ENCODE measurements at regions not wholly inside any gene's neighbourhood (a gene's known extent, or its start where the extent isn't known, plus 50 kb on each side); places are given as distances from the start of the nearest gene placed in this dataset.

DNA sequence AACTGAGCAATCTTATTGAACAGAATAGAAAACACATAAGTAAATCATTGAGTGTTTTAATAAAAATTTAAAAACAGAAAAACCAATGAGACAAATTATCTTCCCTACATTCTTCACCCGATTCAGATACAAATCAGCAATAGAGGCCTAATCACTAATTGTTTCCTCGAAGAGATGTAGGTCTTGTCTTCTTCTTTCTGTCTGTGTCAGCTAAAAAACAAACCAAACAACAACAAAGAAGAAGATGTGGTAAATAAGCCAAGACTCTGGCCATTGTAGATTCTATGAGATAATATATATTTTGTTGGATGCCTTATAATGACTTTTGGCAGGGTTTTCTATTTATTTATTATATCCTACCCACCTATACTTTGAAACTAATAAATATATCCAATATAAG lies 200.9 kb upstream of the FSIP2 start:
- Histone ChIP-seq H3K4me2 (replicated peaks; ENCODE audit: extremely low read depth, low read length, poor library complexity, severe bottlenecking) (no peak overlapping the region), H4K20me1 (ENCODE audit: insufficient read depth, low read length) (no peaks in the 10 kb centered on the region), H3K27ac (ENCODE audit: low read depth in 1 of 2, low read length in 2 of 2) (no peak overlapping the region), H2AFZ (ENCODE audit: insufficient read depth, low read depth, low read length, poor library complexity, severe bottlenecking) (no peak overlapping the region), H3K79me2 (ENCODE audit: insufficient read depth, low read length) (no peaks in the 10 kb centered on the region), H3K4me3 (replicated peaks in 1 of 3; ENCODE audit: low read depth in 2 of 3, low read length in 3 of 3) (no peak overlapping the region), H3K4me1 (ENCODE audit: control insufficient read depth in 1 of 2, insufficient read depth in 2 of 2, low read length in 2 of 2) (no peaks in the 10 kb centered on the region), H3K9me3 (replicated peaks in 1 of 2; ENCODE audit: control insufficient read depth in 1 of 2, insufficient read depth in 1 of 2, low read length in 2 of 2) (no peaks in the 10 kb centered on the region), H3K36me3 (replicated peaks in 1 of 2; ENCODE audit: control insufficient read depth in 1 of 2, insufficient read depth in 2 of 2, low read length in 2 of 2) (no peaks in the 10 kb centered on the region), H3K27me3 (ENCODE audit: control insufficient read depth in 2 of 2, insufficient read depth in 2 of 2, low read length in 2 of 2) (no peaks in the 10 kb centered on the region), H3K9ac (ENCODE audit: insufficient read depth, low read length, poor library complexity, severe bottlenecking) (no peak overlapping the region)
- no peaks in the 10 kb centered on the region for H3K4me1 Mint-ChIP-seq
- no peaks in the 10 kb centered on the region for H3K27me3 Mint-ChIP-seq (ENCODE audit: low read depth in 3 of 3)
- peaks cover 0 to 1% (median 0%) of the 10 kb centered on the region in 7 donors for H3K9me3 Mint-ChIP-seq
- DNase-seq, result no peak
- H3K4me3 Mint-ChIP-seq, result no peak overlapping the region
- intact Hi-C loops (cut with micrococcal nuclease), result no loop called here
- no CpG with 5 or more reads among the region's 2 CpGs for WGBS (ENCODE audit: insufficient coverage)
- H3K27ac Mint-ChIP-seq, result no peak overlapping the region
- H3K36me3 Mint-ChIP-seq, result no peaks in the 10 kb centered on the region
- TF ChIP-seq, protein P1, sequence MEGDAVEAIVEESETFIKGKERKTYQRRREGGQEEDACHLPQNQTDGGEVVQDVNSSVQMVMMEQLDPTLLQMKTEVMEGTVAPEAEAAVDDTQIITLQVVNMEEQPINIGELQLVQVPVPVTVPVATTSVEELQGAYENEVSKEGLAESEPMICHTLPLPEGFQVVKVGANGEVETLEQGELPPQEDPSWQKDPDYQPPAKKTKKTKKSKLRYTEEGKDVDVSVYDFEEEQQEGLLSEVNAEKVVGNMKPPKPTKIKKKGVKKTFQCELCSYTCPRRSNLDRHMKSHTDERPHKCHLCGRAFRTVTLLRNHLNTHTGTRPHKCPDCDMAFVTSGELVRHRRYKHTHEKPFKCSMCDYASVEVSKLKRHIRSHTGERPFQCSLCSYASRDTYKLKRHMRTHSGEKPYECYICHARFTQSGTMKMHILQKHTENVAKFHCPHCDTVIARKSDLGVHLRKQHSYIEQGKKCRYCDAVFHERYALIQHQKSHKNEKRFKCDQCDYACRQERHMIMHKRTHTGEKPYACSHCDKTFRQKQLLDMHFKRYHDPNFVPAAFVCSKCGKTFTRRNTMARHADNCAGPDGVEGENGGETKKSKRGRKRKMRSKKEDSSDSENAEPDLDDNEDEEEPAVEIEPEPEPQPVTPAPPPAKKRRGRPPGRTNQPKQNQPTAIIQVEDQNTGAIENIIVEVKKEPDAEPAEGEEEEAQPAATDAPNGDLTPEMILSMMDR (IDR thresholded peaks at IDR 0.05), result no peak

DNA sequence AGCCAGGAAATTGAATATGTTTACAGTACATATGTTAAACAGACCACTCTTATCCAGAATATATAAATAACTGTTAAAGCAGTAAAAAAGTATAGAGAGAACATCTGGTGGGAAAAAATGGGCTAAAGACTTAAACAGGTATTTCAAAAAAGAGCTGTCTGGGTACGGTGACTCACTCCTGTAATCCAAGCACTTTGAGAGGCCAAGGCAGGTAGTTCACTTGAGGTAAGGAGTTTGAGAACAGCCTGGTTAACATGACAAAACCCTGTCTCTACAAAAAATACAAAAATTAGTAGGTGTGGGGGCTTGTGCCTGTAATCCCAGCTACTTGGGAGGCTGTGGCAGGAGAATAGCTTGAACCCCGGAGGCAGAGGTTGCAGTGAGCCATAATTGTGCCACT lies 171.4 kb upstream of the FSIP2 start:
- Histone ChIP-seq H2AFZ (ENCODE audit: insufficient read depth, low read depth, low read length, poor library complexity, severe bottlenecking) (no peak overlapping the region), H3K4me2 (replicated peaks; ENCODE audit: extremely low read depth, low read length, poor library complexity, severe bottlenecking) (no peak overlapping the region), H3K79me2 (ENCODE audit: insufficient read depth, low read length) (no peaks in the 10 kb centered on the region), H3K4me3 (replicated peaks in 1 of 3; ENCODE audit: low read depth in 2 of 3, low read length in 3 of 3) (no peak overlapping the region), H3K4me1 (ENCODE audit: control insufficient read depth in 1 of 2, insufficient read depth in 2 of 2, low read length in 2 of 2) (no peaks in the 10 kb centered on the region), H3K27ac (ENCODE audit: low read depth in 1 of 2, low read length in 2 of 2) (no peak overlapping the region), H3K9ac (ENCODE audit: insufficient read depth, low read length, poor library complexity, severe bottlenecking) (no peak overlapping the region), H4K20me1 (ENCODE audit: insufficient read depth, low read length) (no peaks in the 10 kb centered on the region), H3K36me3 (replicated peaks in 1 of 2; ENCODE audit: control insufficient read depth in 1 of 2, insufficient read depth in 2 of 2, low read length in 2 of 2) (no peaks in the 10 kb centered on the region), H3K9me3 (replicated peaks in 1 of 2; ENCODE audit: control insufficient read depth in 1 of 2, insufficient read depth in 1 of 2, low read length in 2 of 2) (peaks cover 3 to 5% of the 10 kb centered on the region in 2 donors), H3K27me3 (ENCODE audit: control insufficient read depth in 2 of 2, insufficient read depth in 2 of 2, low read length in 2 of 2) (no peaks in the 10 kb centered on the region)
- DNase-seq, result no peak
- Mint-ChIP-seq H3K9me3 (peaks cover 2 to 8% (median 5%) of the 10 kb centered on the region in 7 donors), H3K4me3 (no peak overlapping the region), H3K4me1 (no peaks in the 10 kb centered on the region), H3K36me3 (no peaks in the 10 kb centered on the region), H3K27me3 (ENCODE audit: low read depth in 3 of 3) (no peaks in the 10 kb centered on the region), H3K27ac (no peak overlapping the region)
- WGBS (ENCODE audit: insufficient coverage), result no CpG with 5 or more reads among the region's 2 CpGs
- TF ChIP-seq, protein P1 (IDR thresholded peaks at IDR 0.05), result no peak
- intact Hi-C loops (cut with micrococcal nuclease), result no loop called here
